K562 (cell line): ENCODE measurements at regions not wholly inside any gene's neighbourhood (a gene's known extent, or its start where the extent isn't known, plus 50 kb on each side); places are given as distances from the start of the nearest gene placed in this dataset.

Experiments used
- ATAC-seq: fragments of 200-7000 bp; cut with Tn5 transposase; 3 replicates; pipeline ENCODE4 v1.9.1; 2020; ENCODE audit warnings: moderate library complexity
- BruUV-seq: library from RNA; stranded (reverse); fragments of 400-500 nt; replicated peaks from 2 replicates; lab custom pipeline; 2021; lab: Mats Ljungman, UMichigan
- CTCF ChIA-PET: fragments of 300-600 bp; formaldehyde crosslinking; extraction: SDS; loops from one replicate; lab custom pipeline; 2021; ENCODE audit warnings: low intra/inter-chr PET ratio; lab: Yijun Ruan, JAX
- POLR2A ChIA-PET: fragments of 300-600, 350-650 bp; sonication (Branson Sonifier 250); formaldehyde crosslinking; extraction: SDS; loops from one replicate; lab custom pipeline; 2021; ENCODE audit warnings: antibody characterized with exemption, inconsistent platforms; lab: Yijun Ruan, JAX
- DNase-seq, 4 experiments: peaks; one replicate each; pipeline versions ENCODE4 v3.0.0 to v3.0.0-alpha.2; 2011 to 2018; ENCODE audit warnings: low spot score in 3 of 4, mixed read lengths in 3 of 4; ENCODE audit errors: extremely low read depth in 1 of 4
- FAIRE-seq: peaks from 2 replicates; lab custom pipeline; 2011; peaks lifted over from hg19 to GRCh38; lab: Jason Lieb, UNC
- H2AFZ ChIP-seq: 2 replicates; pipeline ENCODE4 v1.6.0; 2011; ENCODE audit warnings: low read depth, low read length, control low read depth, inconsistent platforms
- H3K27ac ChIP-seq: fragments of 200-600 bp; 3 replicates; pipeline ENCODE4 v1.8.0; 2011; ENCODE audit warnings: low read depth, mild to moderate bottlenecking, control low read depth, inconsistent platforms, low read length, moderate library complexity, mixed read lengths; ENCODE audit errors: extremely low read depth
- H3K27me3 ChIP-seq, 2 experiments: fragments of 300-600 bp in 1 of 2; 2 replicates in 1 of 2; 3 replicates in 1 of 2; pipeline versions ENCODE4 v1.6.0 to v1.8.0; 2011; ENCODE audit warnings: inconsistent platforms in 2 of 2, low read length in 2 of 2, mild to moderate bottlenecking in 1 of 2, mixed read lengths in 1 of 2, moderate library complexity in 1 of 2; ENCODE audit not compliant: control insufficient read depth in 2 of 2, insufficient read depth in 2 of 2
- H3K36me3 ChIP-seq: fragments of 300-600 bp; 3 replicates; pipeline ENCODE4 v1.8.0; 2011; ENCODE audit warnings: mild to moderate bottlenecking, low read length, inconsistent platforms; ENCODE audit not compliant: control insufficient read depth, insufficient read depth
- H3K4me1 ChIP-seq, 2 experiments: fragments of 200-600 bp in 1 of 2; replicated peaks in 1 of 2; 2 replicates in 1 of 2; 3 replicates in 1 of 2; pipeline versions ENCODE4 v1.5.1 to v1.8.0; 2011; ENCODE audit warnings: inconsistent platforms in 2 of 2, low read length in 2 of 2, mild to moderate bottlenecking in 1 of 2, mixed read lengths in 1 of 2, moderate library complexity in 1 of 2; ENCODE audit not compliant: control insufficient read depth in 2 of 2, insufficient read depth in 2 of 2
- H3K4me2 ChIP-seq: 2 replicates; pipeline ENCODE4 v1.6.1; 2011; ENCODE audit warnings: low read length, control low read depth, inconsistent platforms, mixed read lengths; ENCODE audit not compliant: insufficient read depth
- H3K4me3 ChIP-seq: fragments of 200-600 bp; sonication (generic), shearing (Covaris generic); 2 replicates; pipeline ENCODE4 v1.5.1; 2016; ENCODE audit warnings: control low read depth, inconsistent platforms
- H3K79me2 ChIP-seq: fragments of 200-600 bp; 3 replicates; pipeline ENCODE4 v1.8.0; 2011; ENCODE audit warnings: low read length, inconsistent platforms; ENCODE audit not compliant: control insufficient read depth, insufficient read depth
- H3K9ac ChIP-seq, 2 experiments: 2 replicates each; pipeline versions ENCODE4 v1.6.0 to v1.6.1; 2011; ENCODE audit warnings: low read depth in 2 of 2, low read length in 2 of 2, control low read depth in 1 of 2, inconsistent platforms in 1 of 2, mild to moderate bottlenecking in 1 of 2, mixed read lengths in 1 of 2; ENCODE audit not compliant: insufficient read depth in 1 of 2
- H3K9me1 ChIP-seq: one replicate; pipeline ENCODE4 v1.6.0; 2011; ENCODE audit warnings: inconsistent platforms, mild to moderate bottlenecking, low read length, moderate library complexity; ENCODE audit not compliant: control insufficient read depth, insufficient read depth
- H3K9me3 ChIP-seq: replicated peaks from 2 replicates; pipeline ENCODE4 v1.5.1; 2011; ENCODE audit warnings: low read depth, low read length, inconsistent platforms; ENCODE audit not compliant: control insufficient read depth, insufficient read depth
- H4K20me1 ChIP-seq: replicated peaks from 2 replicates; pipeline ENCODE4 v1.6.1; 2011; ENCODE audit warnings: low read length, inconsistent platforms, mixed read lengths; ENCODE audit not compliant: control insufficient read depth, insufficient read depth
- CCAR2 ChIP-seq: fragments of 200-400 bp; formaldehyde crosslinking; IDR thresholded peaks from 2 replicates; pipeline ENCODE4 v1.6.1; 2017; ENCODE audit warnings: mild to moderate bottlenecking, low read depth, low read length
- IFI16 ChIP-seq: fragments of 250-450 bp; sonication (Bioruptor Pico); IDR thresholded peaks from 2 replicates; pipeline ENCODE4 v2.1.2; 2022; ENCODE audit warnings: mild to moderate bottlenecking, inconsistent platforms
- NFRKB ChIP-seq: fragments of 450-650 bp; IDR thresholded peaks from 2 replicates; pipeline ENCODE4 v1.6.1; 2016; ENCODE audit warnings: low read depth
- NRF1 ChIP-seq, 2 experiments: fragments of 450-650 bp; IDR thresholded peaks in 1 of 2; conservative IDR thresholded peaks in 1 of 2; 2 replicates each; pipeline ENCODE4 v1.6.1; 2014; ENCODE audit warnings: mild to moderate bottlenecking in 2 of 2
- PRMT5 ChIP-seq: sonication (generic); formaldehyde crosslinking; IDR thresholded peaks from 2 replicates; pipeline ENCODE4 v1.5.0; 2020; ENCODE audit warnings: missing genetic modification reagents
- TCF7 ChIP-seq: sonication (generic); IDR thresholded peaks from 2 replicates; pipeline ENCODE4 v1.6.1; 2016; ENCODE audit warnings: antibody characterized with exemption, borderline replicate concordance
- WGBS: fragments of 100-300 bp; shearing (Covaris generic); methylation state at CpG from one replicate; pipeline ENCODE4 v1.1.6; 2016; ENCODE audit warnings: low coverage, mixed read lengths; ENCODE audit not compliant: insufficient coverage; ENCODE audit errors: missing lambda C conversion rate; 5-methylcytosine and 5-hydroxymethylcytosine counted together
- in situ Hi-C: fragments of 300-500 bp; cut with MboI; formaldehyde crosslinking; loops from 4 replicates; pipeline ENCODE4 v1.15.0; 2018; ENCODE audit warnings: inconsistent platforms, mixed read lengths
- intact Hi-C: fragments of 100-400 bp; cut with micrococcal nuclease; formaldehyde crosslinking; loops from 2 replicates; pipeline ENCODE4 v1.14.2; 2022
- TF ChIP-seq, protein P1 (sequence below): fragments of 450-650 bp; IDR thresholded peaks from 2 replicates; pipeline ENCODE4 v1.6.1; 2017; ENCODE audit warnings: antibody characterized with exemption, mild to moderate bottlenecking

DNA sequence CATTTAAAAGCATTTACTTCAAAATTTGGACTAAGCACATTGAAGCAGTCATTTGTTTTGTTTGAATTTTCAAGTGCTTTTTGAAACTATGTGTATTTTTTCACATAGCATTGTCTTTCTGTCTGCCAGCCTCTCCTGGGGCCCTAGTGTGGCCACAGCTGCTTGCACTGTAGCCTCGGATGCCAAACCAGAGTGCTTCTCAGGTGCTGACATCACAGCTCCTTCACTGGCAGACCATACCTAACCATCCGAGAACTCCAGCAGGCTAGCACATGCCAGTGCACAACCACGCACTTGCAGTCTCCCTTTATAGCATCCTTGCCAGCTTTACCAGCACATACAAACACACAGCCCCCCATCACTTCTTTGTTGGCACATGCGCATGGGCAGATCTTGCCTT, 1019.7 kb downstream of the STPG2 start:
- in situ Hi-C loops, result no loop called here
- H4K20me1 ChIP-seq, result no peaks in the 10 kb centered on the region
- H3K9ac ChIP-seq, result no peak overlapping the region
- TF ChIP-seq, protein P1, sequence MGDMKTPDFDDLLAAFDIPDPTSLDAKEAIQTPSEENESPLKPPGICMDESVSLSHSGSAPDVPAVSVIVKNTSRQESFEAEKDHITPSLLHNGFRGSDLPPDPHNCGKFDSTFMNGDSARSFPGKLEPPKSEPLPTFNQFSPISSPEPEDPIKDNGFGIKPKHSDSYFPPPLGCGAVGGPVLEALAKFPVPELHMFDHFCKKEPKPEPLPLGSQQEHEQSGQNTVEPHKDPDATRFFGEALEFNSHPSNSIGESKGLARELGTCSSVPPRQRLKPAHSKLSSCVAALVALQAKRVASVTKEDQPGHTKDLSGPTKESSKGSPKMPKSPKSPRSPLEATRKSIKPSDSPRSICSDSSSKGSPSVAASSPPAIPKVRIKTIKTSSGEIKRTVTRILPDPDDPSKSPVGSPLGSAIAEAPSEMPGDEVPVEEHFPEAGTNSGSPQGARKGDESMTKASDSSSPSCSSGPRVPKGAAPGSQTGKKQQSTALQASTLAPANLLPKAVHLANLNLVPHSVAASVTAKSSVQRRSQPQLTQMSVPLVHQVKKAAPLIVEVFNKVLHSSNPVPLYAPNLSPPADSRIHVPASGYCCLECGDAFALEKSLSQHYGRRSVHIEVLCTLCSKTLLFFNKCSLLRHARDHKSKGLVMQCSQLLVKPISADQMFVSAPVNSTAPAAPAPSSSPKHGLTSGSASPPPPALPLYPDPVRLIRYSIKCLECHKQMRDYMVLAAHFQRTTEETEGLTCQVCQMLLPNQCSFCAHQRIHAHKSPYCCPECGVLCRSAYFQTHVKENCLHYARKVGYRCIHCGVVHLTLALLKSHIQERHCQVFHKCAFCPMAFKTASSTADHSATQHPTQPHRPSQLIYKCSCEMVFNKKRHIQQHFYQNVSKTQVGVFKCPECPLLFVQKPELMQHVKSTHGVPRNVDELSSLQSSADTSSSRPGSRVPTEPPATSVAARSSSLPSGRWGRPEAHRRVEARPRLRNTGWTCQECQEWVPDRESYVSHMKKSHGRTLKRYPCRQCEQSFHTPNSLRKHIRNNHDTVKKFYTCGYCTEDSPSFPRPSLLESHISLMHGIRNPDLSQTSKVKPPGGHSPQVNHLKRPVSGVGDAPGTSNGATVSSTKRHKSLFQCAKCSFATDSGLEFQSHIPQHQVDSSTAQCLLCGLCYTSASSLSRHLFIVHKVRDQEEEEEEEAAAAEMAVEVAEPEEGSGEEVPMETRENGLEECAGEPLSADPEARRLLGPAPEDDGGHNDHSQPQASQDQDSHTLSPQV, result no peak
- TF ChIP-seq CCAR2 (no peak), TCF7 (no peak), PRMT5 (CRISPR knock-in tag) (no peak), IFI16 (CRISPR knock-in tag) (no peak), NFRKB (no peak), NRF1 (conservative IDR thresholded peaks at IDR 0.05 in 1 of 2, IDR thresholded peaks at IDR 0.05 in 1 of 2) (no peak)
- no peak for ATAC-seq
- DNase-seq, result no peak
- H3K4me3 ChIP-seq, result no peak overlapping the region
- no peak overlapping the region for H2AFZ ChIP-seq
- no peaks in the 10 kb centered on the region for H3K9me1 ChIP-seq
- 0% methylated on average over 4 of the region's 4 CpGs for WGBS
- no peaks in the 10 kb centered on the region for H3K9me3 ChIP-seq
- H3K4me1 ChIP-seq, result no peaks in the 10 kb centered on the region
- ChIA-PET POLR2A (no interaction called here), CTCF (no interaction called here)
- no peak overlapping the region for H3K27ac ChIP-seq
- H3K36me3 ChIP-seq, result no peaks in the 10 kb centered on the region
- no peaks in the 10 kb centered on the region for H3K27me3 ChIP-seq
- H3K4me2 ChIP-seq, result no peak overlapping the region
- H3K79me2 ChIP-seq, result no peaks in the 10 kb centered on the region
- intact Hi-C loops, result no loop called here
- FAIRE-seq, result no peak
- BruUV-seq, result no TSS peak
